SK-N-SH (cell line): ENCODE measurements at regions not wholly inside any gene's neighbourhood (a gene's known extent, or its start where the extent isn't known, plus 50 kb on each side); places are given as distances from the start of the nearest gene placed in this dataset.

Experiments used
- CHD2 ChIP-seq: fragments of 150-350 bp; IDR thresholded peaks from 2 replicates; pipeline ENCODE4 v1.6.1; 2018; ENCODE audit warnings: low read length; ENCODE audit not compliant: partially characterized antibody
- ELF1 ChIP-seq: IDR thresholded peaks from 2 replicates; pipeline ENCODE4 v1.4.0; 2012
- POLR2AphosphoS5 ChIP-seq: IDR thresholded peaks from 2 replicates; pipeline ENCODE4 v1.6.1; 2012; ENCODE audit warnings: low read depth, low read length
- RAD21 ChIP-seq: IDR thresholded peaks from 2 replicates; pipeline ENCODE4 v1.6.1; 2012; ENCODE audit warnings: mild to moderate bottlenecking, low read length
- RFX5 ChIP-seq: IDR thresholded peaks from 2 replicates; pipeline ENCODE4 v1.6.1; 2012; ENCODE audit warnings: mild to moderate bottlenecking, improper control_type of control experiment, low read length
- RXRA ChIP-seq: IDR thresholded peaks from 2 replicates; pipeline ENCODE4 v1.4.0; 2012; ENCODE audit warnings: low read depth, mild to moderate bottlenecking, borderline replicate concordance
- SMC3 ChIP-seq: IDR thresholded peaks from 2 replicates; pipeline ENCODE4 v1.6.1; 2012; ENCODE audit warnings: low read depth, low read length, improper control_type of control experiment
- TAF1 ChIP-seq: IDR thresholded peaks from 2 replicates; pipeline ENCODE4 v1.6.1; 2012; ENCODE audit warnings: low read depth, mild to moderate bottlenecking, low read length, moderate library complexity, borderline replicate concordance
- TEAD4 ChIP-seq: IDR thresholded peaks from 2 replicates; pipeline ENCODE4 v1.4.0; 2012; ENCODE audit warnings: mild to moderate bottlenecking, borderline replicate concordance; ENCODE audit not compliant: insufficient read depth
- YY1 ChIP-seq: IDR thresholded peaks from 2 replicates; pipeline ENCODE4 v1.4.0; 2012; ENCODE audit warnings: low read depth, mild to moderate bottlenecking
- TF ChIP-seq, protein P1 (sequence below): fragments of 200-600 bp; sonication (generic); IDR thresholded peaks from 2 replicates; pipeline ENCODE4 v1.6.1; 2017; ENCODE audit warnings: antibody characterized with exemption, mild to moderate bottlenecking, moderate library complexity
- TF ChIP-seq, protein P2 (sequence below): IDR thresholded peaks from 2 replicates; pipeline ENCODE4; 2012
- TF ChIP-seq, protein P3 (sequence below): fragments of 150-350 bp; IDR thresholded peaks from 2 replicates; pipeline ENCODE4 v1.6.1; 2017; ENCODE audit warnings: antibody characterized with exemption, low read length, low read depth, borderline replicate concordance

DNA sequence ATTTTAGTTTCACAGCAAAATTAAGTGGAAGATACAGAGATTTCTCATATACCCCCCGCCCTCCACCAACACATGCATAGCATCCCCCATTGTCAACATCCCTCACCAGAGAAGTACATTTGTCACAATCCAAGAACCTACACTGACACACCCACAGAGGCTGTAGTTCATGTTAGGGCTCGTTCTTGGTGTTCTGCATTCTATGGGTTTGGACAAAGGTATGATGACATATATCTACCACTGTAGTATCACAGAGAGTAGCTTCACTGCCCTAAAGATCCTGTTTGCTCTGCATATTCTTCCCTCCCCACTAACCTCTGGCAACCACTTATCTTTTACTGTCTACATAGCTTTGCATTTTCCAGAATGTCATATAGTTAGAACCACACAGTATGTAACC lies 444.6 kb upstream of the DCN start:
- TF ChIP-seq TAF1, result no peak
- no peak for TF ChIP-seq RFX5
- TF ChIP-seq YY1, result no peak
- no peak for TF ChIP-seq TEAD4
- TF ChIP-seq RXRA, result no peak
- TF ChIP-seq, protein P1, sequence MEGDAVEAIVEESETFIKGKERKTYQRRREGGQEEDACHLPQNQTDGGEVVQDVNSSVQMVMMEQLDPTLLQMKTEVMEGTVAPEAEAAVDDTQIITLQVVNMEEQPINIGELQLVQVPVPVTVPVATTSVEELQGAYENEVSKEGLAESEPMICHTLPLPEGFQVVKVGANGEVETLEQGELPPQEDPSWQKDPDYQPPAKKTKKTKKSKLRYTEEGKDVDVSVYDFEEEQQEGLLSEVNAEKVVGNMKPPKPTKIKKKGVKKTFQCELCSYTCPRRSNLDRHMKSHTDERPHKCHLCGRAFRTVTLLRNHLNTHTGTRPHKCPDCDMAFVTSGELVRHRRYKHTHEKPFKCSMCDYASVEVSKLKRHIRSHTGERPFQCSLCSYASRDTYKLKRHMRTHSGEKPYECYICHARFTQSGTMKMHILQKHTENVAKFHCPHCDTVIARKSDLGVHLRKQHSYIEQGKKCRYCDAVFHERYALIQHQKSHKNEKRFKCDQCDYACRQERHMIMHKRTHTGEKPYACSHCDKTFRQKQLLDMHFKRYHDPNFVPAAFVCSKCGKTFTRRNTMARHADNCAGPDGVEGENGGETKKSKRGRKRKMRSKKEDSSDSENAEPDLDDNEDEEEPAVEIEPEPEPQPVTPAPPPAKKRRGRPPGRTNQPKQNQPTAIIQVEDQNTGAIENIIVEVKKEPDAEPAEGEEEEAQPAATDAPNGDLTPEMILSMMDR, result no peak
- no peak for TF ChIP-seq POLR2AphosphoS5
- TF ChIP-seq, protein P2, sequence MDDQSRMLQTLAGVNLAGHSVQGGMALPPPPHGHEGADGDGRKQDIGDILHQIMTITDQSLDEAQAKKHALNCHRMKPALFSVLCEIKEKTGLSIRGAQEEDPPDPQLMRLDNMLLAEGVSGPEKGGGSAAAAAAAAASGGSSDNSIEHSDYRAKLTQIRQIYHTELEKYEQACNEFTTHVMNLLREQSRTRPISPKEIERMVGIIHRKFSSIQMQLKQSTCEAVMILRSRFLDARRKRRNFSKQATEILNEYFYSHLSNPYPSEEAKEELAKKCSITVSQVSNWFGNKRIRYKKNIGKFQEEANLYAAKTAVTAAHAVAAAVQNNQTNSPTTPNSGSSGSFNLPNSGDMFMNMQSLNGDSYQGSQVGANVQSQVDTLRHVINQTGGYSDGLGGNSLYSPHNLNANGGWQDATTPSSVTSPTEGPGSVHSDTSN, result no peak
- TF ChIP-seq SMC3, result no peak
- TF ChIP-seq ELF1, result no peak
- TF ChIP-seq, protein P3, sequence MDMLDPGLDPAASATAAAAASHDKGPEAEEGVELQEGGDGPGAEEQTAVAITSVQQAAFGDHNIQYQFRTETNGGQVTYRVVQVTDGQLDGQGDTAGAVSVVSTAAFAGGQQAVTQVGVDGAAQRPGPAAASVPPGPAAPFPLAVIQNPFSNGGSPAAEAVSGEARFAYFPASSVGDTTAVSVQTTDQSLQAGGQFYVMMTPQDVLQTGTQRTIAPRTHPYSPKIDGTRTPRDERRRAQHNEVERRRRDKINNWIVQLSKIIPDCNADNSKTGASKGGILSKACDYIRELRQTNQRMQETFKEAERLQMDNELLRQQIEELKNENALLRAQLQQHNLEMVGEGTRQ, result no peak
- no peak for TF ChIP-seq RAD21
- TF ChIP-seq CHD2, result no peak
